HG03196 (cell line): ENCODE measurements at regions not wholly inside any gene's neighbourhood (a gene's known extent, or its start where the extent isn't known, plus 50 kb on each side); places are given as distances from the start of the nearest gene placed in this dataset.

Experiments
- ATAC-seq: cut with Tn5 transposase; IDR thresholded peaks from one replicate; pipeline ENCODE4 v1.9.1; 2021; ENCODE audit not compliant: unreplicated experiment

DNA sequence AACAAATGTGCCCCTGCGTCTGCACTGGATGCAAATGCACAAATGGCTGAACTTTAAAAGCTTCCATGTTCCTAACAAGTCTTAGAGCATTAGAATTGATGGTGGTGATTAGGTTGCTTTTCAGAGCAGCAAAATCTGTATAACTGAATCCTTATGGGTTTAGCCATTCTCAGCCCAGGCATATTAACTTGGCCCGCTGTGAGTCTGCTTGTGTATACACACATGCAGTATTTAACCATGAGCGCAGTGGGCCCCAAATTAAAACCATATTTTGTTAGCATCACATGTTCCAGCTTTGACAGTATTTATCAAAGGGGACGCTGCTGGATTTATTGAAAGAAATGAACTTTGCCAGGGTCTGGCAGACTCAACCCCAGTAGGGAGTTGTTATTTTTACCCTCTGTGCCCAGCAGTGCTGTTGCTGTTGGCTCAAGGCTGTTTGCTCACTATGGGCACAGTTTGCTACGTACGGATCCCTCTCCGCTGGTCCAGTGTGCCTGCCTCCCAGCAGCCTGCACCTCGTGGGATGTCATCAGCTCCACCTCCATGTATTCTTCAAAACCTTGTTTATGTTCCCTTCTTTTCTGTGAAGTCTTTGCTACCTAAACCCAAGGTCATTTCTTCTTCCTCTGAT lies 144.7 kb downstream of the QRSL1 start:
- no peak for ATAC-seq

GRCh38 chr6:106773522-106773921 lies 144.1 kb downstream of the QRSL1 start:
- no peak for ATAC-seq

- no peak for ATAC-seq
These were observed 143.1 kb downstream of the QRSL1 start for GRCh38 chr6:106772270-106773142.

GRCh38 chr6:106771822-106772221 lies 142.4 kb downstream of the QRSL1 start:
- ATAC-seq = no peak

GRCh38 chr6:106770663-106771062 lies 141.3 kb downstream of the QRSL1 start:
- ATAC-seq = no peak

GRCh38 chr6:106770081-106770480 lies 140.7 kb downstream of the QRSL1 start:
- no peak for ATAC-seq

- ATAC-seq = no peak
These were observed 137.9 kb downstream of the QRSL1 start for GRCh38 chr6:106767271-106767670.

GRCh38 chr6:106766201-106766600 lies 136.8 kb downstream of the QRSL1 start:
- no peak for ATAC-seq

GRCh38 chr6:106765496-106765895 lies 136.1 kb downstream of the QRSL1 start:
- no peak for ATAC-seq

DNA sequence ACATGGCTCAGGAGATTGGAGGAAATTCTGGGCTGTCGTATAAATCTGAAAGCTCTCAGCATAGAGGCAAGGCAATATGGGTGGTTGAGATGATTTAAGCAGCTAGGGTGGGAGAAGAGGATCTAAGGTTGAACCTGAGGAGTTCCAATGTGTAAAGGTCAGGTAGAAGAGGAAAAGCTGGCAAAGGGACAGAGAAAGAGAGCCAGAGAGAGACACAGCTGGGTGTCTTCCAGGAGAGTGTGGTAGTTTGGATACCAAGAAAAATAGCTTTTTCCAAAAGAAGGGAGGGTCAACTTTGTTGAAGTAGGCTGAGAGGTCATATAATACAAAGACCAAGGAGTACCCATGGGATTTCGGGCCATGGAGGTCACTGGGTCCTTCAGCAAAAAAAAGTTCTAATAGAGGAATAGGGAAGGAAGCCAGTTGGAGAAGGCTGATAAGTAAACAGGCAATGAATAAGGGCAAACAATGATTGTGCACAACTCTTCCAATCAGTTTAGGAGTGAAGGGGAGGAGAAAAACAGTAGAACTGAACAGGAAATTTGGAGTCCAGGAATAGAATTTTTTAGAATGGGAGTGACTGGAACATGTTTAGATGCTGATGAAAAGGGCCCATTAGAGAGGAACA lies 135.1 kb downstream of the QRSL1 start:
- no peak for ATAC-seq

- no peak for ATAC-seq
These were observed 134.0 kb downstream of the QRSL1 start for GRCh38 chr6:106763361-106763760.

DNA sequence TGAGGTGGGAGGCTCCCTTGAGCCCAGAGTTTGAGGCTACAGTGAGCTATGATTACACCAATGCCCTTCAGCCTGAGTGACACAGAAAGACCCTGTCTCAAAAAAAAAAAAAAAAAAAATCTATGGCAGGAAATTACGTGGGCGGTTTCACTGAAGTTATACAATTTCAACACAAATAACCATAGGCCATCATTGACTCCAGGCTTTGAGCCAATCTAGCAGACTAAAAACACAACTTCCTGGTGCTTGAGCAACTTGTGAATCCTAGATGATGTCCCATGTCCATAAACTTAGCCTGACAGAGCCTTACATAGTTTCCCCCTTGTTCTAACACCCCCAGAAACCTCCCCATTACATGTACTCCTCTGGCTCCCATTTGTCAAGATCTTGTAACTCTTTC lies 131.8 kb downstream of the QRSL1 start:
- ATAC-seq = no peak

GRCh38 chr6:106759112-106759511 lies 129.7 kb downstream of the QRSL1 start:
- no peak for ATAC-seq

DNA sequence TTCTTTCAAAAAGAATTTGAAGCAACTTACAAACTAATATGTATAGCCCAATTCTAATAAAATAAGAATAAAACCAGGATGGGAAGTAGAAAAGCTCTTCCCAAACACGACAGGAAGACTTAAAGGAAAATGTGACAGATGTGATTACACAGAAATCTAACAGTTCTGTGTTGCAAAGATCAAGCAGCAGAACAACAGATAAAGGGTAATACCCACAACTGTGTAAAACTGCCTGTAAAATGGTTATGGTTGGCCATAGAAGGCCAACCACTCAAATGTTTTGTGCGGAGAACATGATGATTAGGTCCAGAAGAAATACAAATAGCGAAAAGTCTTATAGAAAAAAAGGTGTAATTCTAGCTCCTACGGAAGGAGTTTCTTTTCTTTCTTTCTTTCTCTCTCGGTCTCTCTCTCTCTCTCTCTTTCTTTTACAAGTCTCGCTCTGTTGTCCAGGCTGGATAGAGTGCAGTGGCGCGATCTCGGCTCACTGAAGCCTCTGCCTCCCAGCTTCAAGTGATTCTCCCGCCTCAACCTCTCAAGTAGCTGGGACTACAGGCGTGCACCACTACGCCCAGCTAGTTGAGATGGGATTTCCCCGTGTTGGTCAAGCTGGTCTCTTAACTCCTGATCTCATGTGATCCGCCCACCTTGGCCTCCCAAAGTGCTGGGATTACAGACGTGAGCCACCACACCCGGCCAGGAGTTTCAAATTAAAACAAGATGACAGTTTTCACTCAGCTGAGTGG lies 128.5 kb downstream of the QRSL1 start:
- no peak for ATAC-seq

DNA sequence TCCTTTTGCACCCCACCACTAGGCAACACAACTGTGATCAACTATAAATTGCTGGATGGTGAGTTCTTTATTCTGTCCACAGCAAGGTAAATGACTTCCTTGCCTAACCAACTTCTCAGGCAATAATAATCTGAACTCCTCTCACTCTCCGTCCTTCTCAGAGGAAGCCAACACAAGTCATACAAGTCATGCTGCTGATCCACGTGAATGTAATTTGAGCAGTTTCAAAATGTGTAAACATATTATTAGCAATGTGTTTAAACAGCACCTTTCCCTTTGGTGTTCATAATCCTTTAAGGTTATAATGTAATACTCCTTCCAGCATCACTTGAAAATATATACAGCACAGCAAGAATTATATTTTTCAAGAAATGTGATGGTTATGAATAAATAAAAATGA lies 127.9 kb downstream of the QRSL1 start:
- no peak for ATAC-seq

DNA sequence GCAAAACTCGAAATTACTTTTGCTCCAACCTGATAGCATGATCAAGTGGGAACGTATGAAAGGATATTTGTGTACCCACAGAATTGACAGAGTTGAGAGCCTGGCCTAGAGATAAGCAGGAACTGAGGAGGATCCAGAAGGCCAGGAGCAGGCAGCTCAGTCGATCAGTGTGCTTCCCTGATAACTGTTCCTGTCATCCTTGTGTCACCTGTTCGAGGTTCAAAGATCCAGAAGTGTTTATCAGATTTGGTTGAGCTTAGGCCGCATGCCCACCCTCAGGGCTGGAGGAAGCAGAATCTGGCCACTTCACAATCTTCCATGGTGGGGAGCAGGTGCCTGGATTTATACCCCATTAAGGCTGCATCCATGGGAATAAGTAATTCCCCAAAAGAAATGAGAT lies 124.8 kb downstream of the QRSL1 start:
- no peak for ATAC-seq

DNA sequence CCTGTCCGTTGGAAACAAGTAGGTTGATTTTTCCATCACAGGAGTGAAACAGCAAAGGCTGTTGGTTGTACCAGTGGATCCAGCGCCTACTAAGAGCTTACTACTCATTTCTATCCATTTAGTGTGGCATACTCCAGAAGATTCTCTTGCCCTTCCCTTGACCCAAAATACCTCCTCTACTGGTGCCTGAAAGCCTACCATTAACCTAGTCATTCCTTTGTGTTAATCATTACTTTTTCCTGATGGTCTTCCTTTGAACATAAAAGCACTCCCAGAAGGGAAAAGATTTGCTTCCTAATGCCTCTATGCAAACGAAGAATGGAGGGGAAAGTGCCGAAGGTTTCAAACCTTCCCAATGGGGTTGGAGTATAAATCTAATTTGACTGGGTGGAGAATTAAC lies 123.3 kb downstream of the QRSL1 start:
- ATAC-seq = no peak

- no peak for ATAC-seq
These were observed 122.3 kb downstream of the QRSL1 start for GRCh38 chr6:106751501-106752252.

DNA sequence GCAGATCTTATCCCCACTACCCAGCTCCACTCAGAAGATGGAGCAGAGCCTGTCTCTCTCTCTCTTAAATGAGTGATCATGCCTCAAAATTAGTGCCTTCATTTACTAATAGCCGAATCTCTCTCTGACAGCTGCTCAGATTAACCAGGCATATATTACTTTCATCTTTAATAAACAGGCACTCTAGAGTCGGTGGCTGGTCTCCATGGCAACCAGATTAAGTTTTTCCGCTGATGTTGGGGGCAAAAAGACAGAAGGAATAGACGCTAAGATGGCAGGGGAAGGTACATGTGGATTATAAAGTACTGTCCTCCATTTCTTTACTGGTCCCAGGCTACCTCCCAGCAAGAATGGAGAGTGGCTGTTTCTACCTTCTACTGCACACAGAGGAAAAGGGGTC lies 121.6 kb downstream of the QRSL1 start:
- no peak for ATAC-seq

- ATAC-seq = no peak
These were observed 121.0 kb downstream of the QRSL1 start for GRCh38 chr6:106750142-106750918.
